ENCODE measurements at regions not wholly inside any gene's neighbourhood (a gene's known extent, or its start where the extent isn't known, plus 50 kb on each side); places are given as distances from the start of the nearest gene placed in this dataset.

DNA sequence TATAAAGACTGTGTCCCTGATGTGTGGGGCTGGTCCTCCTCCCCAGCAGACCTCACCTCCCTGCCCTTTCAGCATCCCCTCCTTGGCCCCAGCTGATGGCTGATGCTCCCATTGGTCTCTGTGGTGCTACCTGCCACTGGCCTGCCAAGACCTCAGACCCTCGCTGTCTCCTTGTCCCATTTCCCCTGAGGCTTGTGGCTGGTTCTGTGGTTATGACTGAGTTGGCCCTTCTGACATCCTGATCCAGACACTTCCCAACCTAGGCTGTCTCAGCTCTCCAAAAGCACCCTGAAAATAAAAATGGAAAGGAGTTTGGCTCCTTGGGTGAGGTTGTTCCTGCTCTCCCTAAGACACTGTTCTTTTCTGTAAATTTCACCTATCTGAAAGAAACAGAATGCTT lies 214.2 kb downstream of the RPS24 start:
- peaks cover 6% of the 10 kb centered on the region for H3K36me3 Mint-ChIP-seq (ENCODE audit: insufficient read depth, unreplicated experiment)
- intact Hi-C loops (cut with micrococcal nuclease; ENCODE audit: unreplicated experiment): no loop called here
- no peak overlapping the region for H3K27ac Mint-ChIP-seq (ENCODE audit: unreplicated experiment)
- CTCF ChIA-PET: no interaction called here
- DNase-seq: no peak
- H3K9me3 Mint-ChIP-seq (ENCODE audit: low read depth, unreplicated experiment): peaks cover 3% of the 10 kb centered on the region
- no peaks in the 10 kb centered on the region for H3K4me1 Mint-ChIP-seq (ENCODE audit: low read depth, unreplicated experiment)
- H3K4me3 Mint-ChIP-seq (ENCODE audit: low read depth, unreplicated experiment): no peak overlapping the region
- H3K27me3 Mint-ChIP-seq (ENCODE audit: unreplicated experiment): peaks cover 64% of the 10 kb centered on the region
- TF ChIP-seq, protein P1, sequence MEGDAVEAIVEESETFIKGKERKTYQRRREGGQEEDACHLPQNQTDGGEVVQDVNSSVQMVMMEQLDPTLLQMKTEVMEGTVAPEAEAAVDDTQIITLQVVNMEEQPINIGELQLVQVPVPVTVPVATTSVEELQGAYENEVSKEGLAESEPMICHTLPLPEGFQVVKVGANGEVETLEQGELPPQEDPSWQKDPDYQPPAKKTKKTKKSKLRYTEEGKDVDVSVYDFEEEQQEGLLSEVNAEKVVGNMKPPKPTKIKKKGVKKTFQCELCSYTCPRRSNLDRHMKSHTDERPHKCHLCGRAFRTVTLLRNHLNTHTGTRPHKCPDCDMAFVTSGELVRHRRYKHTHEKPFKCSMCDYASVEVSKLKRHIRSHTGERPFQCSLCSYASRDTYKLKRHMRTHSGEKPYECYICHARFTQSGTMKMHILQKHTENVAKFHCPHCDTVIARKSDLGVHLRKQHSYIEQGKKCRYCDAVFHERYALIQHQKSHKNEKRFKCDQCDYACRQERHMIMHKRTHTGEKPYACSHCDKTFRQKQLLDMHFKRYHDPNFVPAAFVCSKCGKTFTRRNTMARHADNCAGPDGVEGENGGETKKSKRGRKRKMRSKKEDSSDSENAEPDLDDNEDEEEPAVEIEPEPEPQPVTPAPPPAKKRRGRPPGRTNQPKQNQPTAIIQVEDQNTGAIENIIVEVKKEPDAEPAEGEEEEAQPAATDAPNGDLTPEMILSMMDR (IDR thresholded peaks at IDR 0.05; ENCODE audit: unreplicated experiment): no peak
- BruUV-seq (replicated peaks): no TSS peak

DNA sequence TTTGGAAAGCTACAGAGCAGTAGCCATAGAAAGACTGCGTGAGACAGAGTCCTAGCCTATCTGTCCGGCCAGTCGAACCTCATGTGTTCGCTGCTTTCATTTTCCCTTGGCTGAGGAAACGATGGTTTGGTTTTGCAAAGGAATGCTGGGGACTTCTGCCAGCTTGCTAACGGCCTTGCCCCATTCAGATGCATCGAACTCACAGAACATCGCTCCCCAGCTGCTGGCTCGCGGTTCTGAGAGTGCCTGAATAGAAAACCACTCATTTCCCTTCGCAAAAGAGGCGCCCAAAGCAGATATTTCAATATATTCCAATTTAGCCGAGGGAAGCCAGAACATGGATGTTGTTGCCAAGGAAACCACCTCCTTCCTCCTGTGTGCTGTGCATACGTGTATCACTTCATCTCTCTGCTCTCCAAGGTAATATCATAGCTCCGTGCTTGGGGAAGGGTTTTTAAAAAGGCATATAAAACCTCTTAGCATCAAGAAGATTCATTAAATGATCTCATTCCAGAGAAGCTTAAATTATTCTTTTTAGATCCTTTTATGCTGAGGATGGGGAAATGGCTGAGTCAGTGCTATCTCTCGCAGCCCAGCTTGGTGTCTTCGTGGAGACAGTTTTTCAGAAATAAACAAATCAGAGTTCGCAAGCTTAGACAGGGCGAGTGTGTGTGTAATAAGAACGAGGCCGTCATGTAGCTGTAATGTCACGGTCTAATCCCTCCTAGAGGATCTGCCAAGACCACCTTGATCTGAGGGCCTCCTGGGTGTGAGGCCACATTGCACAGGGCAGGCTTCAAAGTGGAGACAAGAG lies 215.2 kb downstream of the RPS24 start:
- TF ChIP-seq, protein P1 (IDR thresholded peaks at IDR 0.05; ENCODE audit: unreplicated experiment): no peak
- intact Hi-C loops (cut with micrococcal nuclease; ENCODE audit: unreplicated experiment): no loop called here
- Mint-ChIP-seq H3K4me1 (ENCODE audit: low read depth, unreplicated experiment) (no peaks in the 10 kb centered on the region), H3K27me3 (ENCODE audit: unreplicated experiment) (peaks cover 54% of the 10 kb centered on the region), H3K4me3 (ENCODE audit: low read depth, unreplicated experiment) (no peak overlapping the region), H3K27ac (ENCODE audit: unreplicated experiment) (no peak overlapping the region), H3K9me3 (ENCODE audit: low read depth, unreplicated experiment) (no peaks in the 10 kb centered on the region), H3K36me3 (ENCODE audit: insufficient read depth, unreplicated experiment) (no peaks in the 10 kb centered on the region)
- DNase-seq: no peak
- CTCF ChIA-PET: interaction anchor here (0.6 kb wide), 1 partner anchor 28 kb away, joined by 3 read pairs; no protein-coding TSS in a partner anchor
- no TSS peak for BruUV-seq (replicated peaks)

DNA sequence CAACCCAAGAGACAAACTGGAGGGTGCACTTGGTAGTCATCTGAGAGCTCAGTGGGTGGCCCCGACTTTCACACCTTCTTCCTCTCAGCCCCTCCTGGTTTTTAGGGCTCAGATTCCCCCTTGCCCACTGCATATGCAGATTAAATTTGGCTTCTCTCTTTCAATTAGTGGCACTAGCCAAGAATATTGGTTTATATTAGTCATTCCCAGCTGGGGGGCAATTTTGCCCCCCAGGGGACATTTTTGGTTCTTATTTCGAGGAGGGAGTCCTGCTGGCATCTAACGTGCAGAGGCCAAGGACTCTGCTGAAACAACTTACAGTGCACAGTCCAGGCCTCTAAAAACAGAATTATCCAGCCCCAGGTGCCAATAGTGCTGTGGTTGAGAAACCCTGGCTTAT lies 216.0 kb downstream of the RPS24 start:
- Mint-ChIP-seq H3K36me3 (ENCODE audit: insufficient read depth, unreplicated experiment) (no peaks in the 10 kb centered on the region), H3K9me3 (ENCODE audit: low read depth, unreplicated experiment) (no peaks in the 10 kb centered on the region), H3K4me1 (ENCODE audit: low read depth, unreplicated experiment) (no peaks in the 10 kb centered on the region), H3K27ac (ENCODE audit: unreplicated experiment) (no peak overlapping the region), H3K27me3 (ENCODE audit: unreplicated experiment) (peaks cover 49% of the 10 kb centered on the region), H3K4me3 (ENCODE audit: low read depth, unreplicated experiment) (no peak overlapping the region)
- DNase-seq: no peak
- intact Hi-C loops (cut with micrococcal nuclease; ENCODE audit: unreplicated experiment): no loop called here
- TF ChIP-seq, protein P1 (IDR thresholded peaks at IDR 0.05; ENCODE audit: unreplicated experiment): no peak
- BruUV-seq (replicated peaks): no TSS peak
- CTCF ChIA-PET: no interaction called here

DNA sequence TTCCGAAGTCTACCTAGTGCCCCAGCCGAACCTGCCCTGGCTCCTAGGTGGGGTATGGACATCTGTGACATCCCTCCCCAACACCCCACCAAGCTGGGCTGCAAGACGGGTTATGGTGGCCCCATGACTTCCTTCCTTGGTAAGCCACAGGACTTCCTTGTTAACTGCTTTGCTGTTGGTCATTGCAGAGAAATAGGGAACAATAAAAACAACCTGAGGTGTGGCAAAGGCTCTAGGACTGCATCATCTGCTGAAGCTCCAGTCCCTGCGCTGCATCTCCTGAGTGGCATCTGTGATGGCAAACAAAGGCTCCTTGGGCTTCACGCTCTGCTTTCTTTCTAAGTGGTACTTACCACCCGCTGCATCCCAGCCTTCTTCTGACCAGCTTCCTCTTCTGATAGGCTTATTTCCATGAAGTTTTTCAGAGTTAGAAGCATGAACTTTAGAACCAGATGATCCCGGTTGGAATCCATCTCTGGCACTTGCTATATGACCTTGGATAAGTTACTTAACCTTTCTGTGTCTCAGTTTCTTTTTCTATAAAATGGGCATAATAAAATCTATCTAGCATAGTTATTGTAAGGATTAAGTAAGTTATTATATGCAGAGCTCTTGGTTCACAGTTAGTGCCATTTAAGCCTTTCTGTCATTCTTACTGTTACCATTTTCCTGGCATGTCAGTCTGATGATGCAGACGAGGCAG lies 216.8 kb downstream of the RPS24 start:
- TF ChIP-seq, protein P1 (IDR thresholded peaks at IDR 0.05; ENCODE audit: unreplicated experiment): no peak
- DNase-seq: no peak
- peaks cover 41% of the 10 kb centered on the region for H3K27me3 Mint-ChIP-seq (ENCODE audit: unreplicated experiment)
- no TSS peak for BruUV-seq (replicated peaks)
- peaks cover 3% of the 10 kb centered on the region for H3K4me1 Mint-ChIP-seq (ENCODE audit: low read depth, unreplicated experiment)
- no peaks in the 10 kb centered on the region for H3K36me3 Mint-ChIP-seq (ENCODE audit: insufficient read depth, unreplicated experiment)
- H3K4me3 Mint-ChIP-seq (ENCODE audit: low read depth, unreplicated experiment): no peak overlapping the region
- H3K27ac Mint-ChIP-seq (ENCODE audit: unreplicated experiment): no peak overlapping the region
- intact Hi-C loops (cut with micrococcal nuclease; ENCODE audit: unreplicated experiment): no loop called here
- CTCF ChIA-PET: no interaction called here
- H3K9me3 Mint-ChIP-seq (ENCODE audit: low read depth, unreplicated experiment): no peaks in the 10 kb centered on the region
